CD14-positive monocyte (primary cell): ENCODE measurements at regions not wholly inside any gene's neighbourhood (a gene's known extent, or its start where the extent isn't known, plus 50 kb on each side); places are given as distances from the start of the nearest gene placed in this dataset.

ENCODE experiments used
- DNase-seq, 3 donors: peaks; one replicate each; pipeline ENCODE4 v3.0.0-alpha.2; 2011 to 2022
- H2AFZ ChIP-seq: 2 replicates; pipeline ENCODE4 v1.6.0; 2012; ENCODE audit warnings: mild to moderate bottlenecking, low read depth, low read length, inconsistent platforms; ENCODE audit not compliant: insufficient read depth, poor library complexity, severe bottlenecking
- H3K27ac ChIP-seq, 2 donors: 1 replicate in 1 of 2; 2 replicates in 1 of 2; pipeline ENCODE4 v1.5.1; 2012 to 2013; ENCODE audit warnings: low read length in 2 of 2, control low read depth in 1 of 2, inconsistent platforms in 1 of 2, low read depth in 1 of 2, mild to moderate bottlenecking in 1 of 2
- H3K27me3 ChIP-seq, 2 donors: one replicate each; pipeline versions ENCODE4 v1.6.0 to v1.6.1; 2011 to 2013; ENCODE audit warnings: low read length in 2 of 2; ENCODE audit not compliant: control insufficient read depth in 2 of 2, insufficient read depth in 2 of 2
- H3K36me3 ChIP-seq, 2 donors: replicated peaks in 1 of 2; 1 replicate in 1 of 2; 2 replicates in 1 of 2; pipeline versions ENCODE4 v1.5.1 to v1.6.1; 2012 to 2013; ENCODE audit warnings: low read length in 2 of 2, control low read depth in 1 of 2, inconsistent platforms in 1 of 2, mild to moderate bottlenecking in 1 of 2; ENCODE audit not compliant: insufficient read depth in 2 of 2, control insufficient read depth in 1 of 2
- H3K4me1 ChIP-seq, 2 donors: 1 replicate in 1 of 2; 2 replicates in 1 of 2; pipeline versions ENCODE4 v1.5.1 to v1.6.1; 2012 to 2013; ENCODE audit warnings: low read length in 2 of 2, control low read depth in 1 of 2, inconsistent platforms in 1 of 2, mild to moderate bottlenecking in 1 of 2, moderate library complexity in 1 of 2; ENCODE audit not compliant: insufficient read depth in 2 of 2, control insufficient read depth in 1 of 2
- H3K4me2 ChIP-seq: replicated peaks from 2 replicates; pipeline ENCODE3; 2012; ENCODE audit warnings: low read length, moderate library complexity, mild to moderate bottlenecking; ENCODE audit not compliant: poor library complexity, severe bottlenecking; ENCODE audit errors: extremely low read depth
- H3K4me3 ChIP-seq, 3 experiments: fragments of 200-600 bp in 1 of 3; sonication (generic) in 1 of 3; replicated peaks in 1 of 3; 1 replicate in 2 of 3; 2 replicates in 1 of 3; pipeline ENCODE4 v1.5.1; 2011 to 2013; ENCODE audit warnings: low read length in 3 of 3, mild to moderate bottlenecking in 3 of 3, control low read depth in 2 of 3, low read depth in 2 of 3, inconsistent platforms in 1 of 3, moderate library complexity in 1 of 3
- H3K79me2 ChIP-seq: 2 replicates; pipeline ENCODE4 v1.6.0; 2012; ENCODE audit warnings: mild to moderate bottlenecking, control low read depth, inconsistent platforms, low read length, moderate library complexity; ENCODE audit not compliant: insufficient read depth
- H3K9ac ChIP-seq: 2 replicates; pipeline ENCODE4 v1.6.0; 2017; ENCODE audit warnings: low read length, mild to moderate bottlenecking; ENCODE audit not compliant: insufficient read depth, poor library complexity, severe bottlenecking
- H3K9me3 ChIP-seq, 2 donors: replicated peaks in 1 of 2; 1 replicate in 1 of 2; 2 replicates in 1 of 2; pipeline versions ENCODE4 v1.5.1 to v1.6.1; 2012 to 2013; ENCODE audit warnings: low read length in 2 of 2, control low read depth in 1 of 2; ENCODE audit not compliant: control insufficient read depth in 1 of 2, insufficient read depth in 1 of 2
- H4K20me1 ChIP-seq: 2 replicates; pipeline ENCODE4 v1.6.0; 2012; ENCODE audit warnings: mild to moderate bottlenecking, low read length, control low read depth, moderate library complexity; ENCODE audit not compliant: insufficient read depth
- H3K27ac Mint-ChIP-seq, 7 donors: one replicate each; pipeline ENCODE4 v1.8.0; 2020; ENCODE audit warnings: mild to moderate bottlenecking in 7 of 7, mixed read lengths in 7 of 7, moderate library complexity in 6 of 7, inconsistent platforms in 2 of 7
- H3K27me3 Mint-ChIP-seq, 3 donors: one replicate each; pipeline ENCODE4 v1.8.0; 2021 to 2022; ENCODE audit warnings: low read depth in 3 of 3, mild to moderate bottlenecking in 3 of 3, mixed read lengths in 3 of 3, moderate library complexity in 3 of 3, inconsistent platforms in 1 of 3
- H3K36me3 Mint-ChIP-seq, 2 donors: one replicate each; pipeline ENCODE4 v1.8.0; 2020; ENCODE audit warnings: mixed read lengths in 2 of 2, inconsistent platforms in 1 of 2, mild to moderate bottlenecking in 1 of 2
- H3K4me1 Mint-ChIP-seq: one replicate; pipeline ENCODE4 v1.8.0; 2020; ENCODE audit warnings: mild to moderate bottlenecking, mixed read lengths
- H3K4me3 Mint-ChIP-seq, 2 donors: one replicate each; pipeline ENCODE4 v1.8.0; 2020; ENCODE audit warnings: mild to moderate bottlenecking in 2 of 2, mixed read lengths in 2 of 2, moderate library complexity in 1 of 2
- H3K9me3 Mint-ChIP-seq, 7 donors: one replicate each; pipeline ENCODE4 v1.8.0; 2020 to 2022; ENCODE audit warnings: mixed read lengths in 7 of 7, mild to moderate bottlenecking in 6 of 7, moderate library complexity in 6 of 7, inconsistent platforms in 2 of 7
- CTCF ChIP-seq: fragments of 200-600 bp; IDR thresholded peaks from one replicate; pipeline ENCODE4 v1.8.0; 2022; ENCODE audit warnings: antibody characterized with exemption, mild to moderate bottlenecking
- WGBS: methylation state at CpG from one replicate; pipeline ENCODE4 v1.1.5; 2013; ENCODE audit warnings: missing lambda C conversion rate; ENCODE audit not compliant: insufficient coverage; 5-methylcytosine and 5-hydroxymethylcytosine counted together
- intact Hi-C, 2 donors: fragments of 100-400 bp; cut with micrococcal nuclease; formaldehyde crosslinking; loops; one replicate each; pipeline versions ENCODE4 v1.15.0 to v1.15.1; 2023

- no peaks in the 10 kb centered on the region for H3K36me3 ChIP-seq
- no peaks in the 10 kb centered on the region for H3K9me3 ChIP-seq
- H3K4me3 ChIP-seq, result no peak overlapping the region
- no peak for TF ChIP-seq CTCF
- no peak overlapping the region for H3K4me2 ChIP-seq
- H3K4me1 Mint-ChIP-seq, result no peaks in the 10 kb centered on the region
- H3K27ac ChIP-seq, result no peak overlapping the region
- H3K27me3 Mint-ChIP-seq, result no peaks in the 10 kb centered on the region
- H2AFZ ChIP-seq, result no peak overlapping the region
- H4K20me1 ChIP-seq, result no peaks in the 10 kb centered on the region
- no peak overlapping the region for H3K9ac ChIP-seq
- H3K9me3 Mint-ChIP-seq, result peaks cover 0 to 5% (median 3%) of the 10 kb centered on the region in 7 donors
- no peaks in the 10 kb centered on the region for H3K4me1 ChIP-seq
- H3K27me3 ChIP-seq, result no peaks in the 10 kb centered on the region
- no peaks in the 10 kb centered on the region for H3K36me3 Mint-ChIP-seq
- H3K4me3 Mint-ChIP-seq, result no peak overlapping the region
- no peak for DNase-seq
- no peaks in the 10 kb centered on the region for H3K79me2 ChIP-seq
- intact Hi-C loops, result no loop called here
- H3K27ac Mint-ChIP-seq, result no peak overlapping the region
These were observed 667.2 kb downstream of the BRINP1 start for GRCh38 chr9:118701985-118702384.

- intact Hi-C loops, result no loop called here
These were observed 657.4 kb downstream of the BRINP1 start for GRCh38 chr9:118711843-118712242.

More at GRCh38 chr9:118711843-118712242, 657.4 kb downstream of the BRINP1 start:
- H3K36me3 Mint-ChIP-seq, result no peaks in the 10 kb centered on the region
- no peaks in the 10 kb centered on the region for H3K27me3 ChIP-seq
- no peak overlapping the region for H3K9ac ChIP-seq
- 50% methylated on average over 1 of the region's 1 CpG for WGBS
- H4K20me1 ChIP-seq, result no peaks in the 10 kb centered on the region
- no peak overlapping the region for H3K27ac Mint-ChIP-seq
- H3K79me2 ChIP-seq, result no peaks in the 10 kb centered on the region
- no peak overlapping the region for H3K4me2 ChIP-seq
- H3K4me1 ChIP-seq, result no peaks in the 10 kb centered on the region
- no peak overlapping the region for H3K27ac ChIP-seq
- no peak overlapping the region for H2AFZ ChIP-seq
- DNase-seq, result no peak
- H3K4me3 ChIP-seq, result no peak overlapping the region
- H3K27me3 Mint-ChIP-seq, result peaks cover 0 to 1% (median 0%) of the 10 kb centered on the region in 3 donors
- no peak overlapping the region for H3K4me3 Mint-ChIP-seq
- no peaks in the 10 kb centered on the region for H3K4me1 Mint-ChIP-seq
- H3K9me3 ChIP-seq, result no peaks in the 10 kb centered on the region
- H3K9me3 Mint-ChIP-seq, result peaks cover 0 to 5% (median 2%) of the 10 kb centered on the region in 7 donors
- no peaks in the 10 kb centered on the region for H3K36me3 ChIP-seq
- no peak for TF ChIP-seq CTCF
